BLaER1 treated with 17β-estradiol and CSF1 and Interleukin-3, amounts not matched to agents 10 nM and 100 nM (cell line): ENCODE measurements at regions not wholly inside any gene's neighbourhood (a gene's known extent, or its start where the extent isn't known, plus 50 kb on each side); places are given as distances from the start of the nearest gene placed in this dataset.

Experiments
- H3K27ac ChIP-seq, 11 experiments: shearing (Covaris generic); formaldehyde crosslinking; 2 replicates each; pipeline ENCODE4 v1.8.1; 2022
- H3K27me3 ChIP-seq, 11 experiments: shearing (Covaris generic); formaldehyde crosslinking; 2 replicates each; pipeline ENCODE4 v1.8.1; 2022
- H3K36me3 ChIP-seq, 11 experiments: shearing (Covaris generic); formaldehyde crosslinking; 2 replicates each; pipeline ENCODE4 v1.8.1; 2022
- H3K4me1 ChIP-seq, 10 experiments: shearing (Covaris generic); formaldehyde crosslinking; 2 replicates each; pipeline ENCODE4 v1.8.1; 2022
- H3K4me2 ChIP-seq, 11 experiments: shearing (Covaris generic); formaldehyde crosslinking; 2 replicates each; pipeline ENCODE4 v1.8.1; 2022
- H3K4me3 ChIP-seq, 10 experiments: shearing (Covaris generic); formaldehyde crosslinking; 2 replicates each; pipeline ENCODE4 v1.8.1; 2022
- H3K9ac ChIP-seq, 11 experiments: shearing (Covaris generic); formaldehyde crosslinking; 2 replicates each; pipeline ENCODE4 v1.8.1; 2022
- H3K9me3 ChIP-seq, 11 experiments: shearing (Covaris generic); formaldehyde crosslinking; replicated peaks in 1 of 11; 2 replicates each; pipeline ENCODE4 v1.8.1; 2022
- H4K20me1 ChIP-seq, 11 experiments: shearing (Covaris generic); formaldehyde crosslinking; 2 replicates each; pipeline ENCODE4 v1.8.1; 2022
- Cebpa-rat ChIP-seq, 11 experiments: shearing (Covaris generic); IDR thresholded peaks; 2 replicates each; pipeline ENCODE4 v1.8.1; 2022

GRCh38 chr9:19931098-19931890 lies 142.5 kb upstream of the SLC24A2 start:
- H3K4me2 ChIP-seq, result peak overlapping the region in 4 of 11 experiments; percentile 24 to 56 (median 40); a peak in 5 of 22 replicates
- H3K36me3 ChIP-seq, result no peaks in the 10 kb centered on the region
- H3K9me3 ChIP-seq, result peaks cover 0 to 3% (median 0%) of the 10 kb centered on the region in 11 experiments; a peak in 1 of 22 replicates
- no peaks in the 10 kb centered on the region for H4K20me1 ChIP-seq
- no peak for TF ChIP-seq Cebpa-rat (IDR thresholded peaks at IDR 0.05)
- 0 out of 22 replicates have a peak overlapping the region, but pooled peaks of 1 of the 11 experiments have one; percentile 17 for H3K27ac ChIP-seq
- H3K4me1 ChIP-seq, result peaks cover 0 to 14% (median 0%) of the 10 kb centered on the region in 10 experiments; a peak in 9 of 20 replicates
- H3K9ac ChIP-seq, result no peak overlapping the region
- H3K4me3 ChIP-seq, result no peak overlapping the region
- no peaks in the 10 kb centered on the region for H3K27me3 ChIP-seq

DNA sequence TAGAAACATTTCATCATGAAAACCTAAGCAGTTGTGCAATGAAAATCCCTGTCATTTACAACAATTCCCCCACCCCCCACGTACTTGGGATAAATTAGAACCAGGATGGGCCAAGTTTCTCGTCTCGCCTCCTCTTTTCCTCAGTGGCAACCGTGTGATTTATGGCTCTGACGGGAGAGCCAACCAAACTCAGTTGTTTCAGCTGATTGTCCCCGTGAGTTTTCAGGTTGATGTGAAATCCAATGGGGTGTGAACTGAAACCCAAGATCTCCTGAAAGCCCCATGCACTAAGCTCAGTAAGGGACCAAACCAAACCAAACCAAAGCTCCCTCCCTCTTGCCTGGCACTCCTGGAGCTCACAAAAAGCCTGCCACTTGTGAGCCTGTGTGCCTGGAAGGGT lies 138.7 kb upstream of the SLC24A2 start:
- H3K27ac ChIP-seq, result no peak overlapping the region
- peaks cover 0 to 24% (median 0%) of the 10 kb centered on the region in 10 experiments; a peak in 9 of 20 replicates for H3K4me1 ChIP-seq
- H4K20me1 ChIP-seq, result no peaks in the 10 kb centered on the region
- no peaks in the 10 kb centered on the region for H3K36me3 ChIP-seq
- no peak overlapping the region for H3K4me2 ChIP-seq
- no peak for TF ChIP-seq Cebpa-rat (IDR thresholded peaks at IDR 0.05)
- no peak overlapping the region for H3K9ac ChIP-seq
- no peaks in the 10 kb centered on the region for H3K27me3 ChIP-seq
- H3K9me3 ChIP-seq, result no peaks in the 10 kb centered on the region
- H3K4me3 ChIP-seq, result no peak overlapping the region

DNA sequence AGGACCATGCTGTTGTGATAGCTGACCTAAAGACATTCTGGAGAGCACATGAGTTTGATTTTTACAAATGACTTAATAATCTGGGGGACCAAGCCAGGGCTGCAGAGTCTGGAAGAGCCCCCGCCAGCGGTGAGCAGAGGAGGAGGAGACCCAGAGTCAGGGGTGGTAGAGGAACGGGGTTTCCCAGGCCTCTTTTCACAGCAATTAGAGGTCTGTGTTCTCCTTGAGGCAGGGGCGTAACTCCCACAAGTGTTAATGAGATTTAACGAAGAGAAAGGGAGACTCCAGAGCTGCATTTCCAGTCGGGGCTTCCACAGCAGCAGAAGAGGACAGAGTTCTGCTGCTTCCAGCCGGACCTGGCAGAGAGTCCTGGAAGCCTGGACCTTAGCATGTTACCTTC lies 137.9 kb upstream of the SLC24A2 start:
- TF ChIP-seq Cebpa-rat (IDR thresholded peaks at IDR 0.05), result no peak
- H3K36me3 ChIP-seq, result no peaks in the 10 kb centered on the region
- no peaks in the 10 kb centered on the region for H3K9me3 ChIP-seq
- no peak overlapping the region for H3K27ac ChIP-seq
- no peak overlapping the region for H3K9ac ChIP-seq
- no peak overlapping the region for H3K4me2 ChIP-seq
- H3K27me3 ChIP-seq, result no peaks in the 10 kb centered on the region
- no peak overlapping the region for H3K4me3 ChIP-seq
- H4K20me1 ChIP-seq, result no peaks in the 10 kb centered on the region
- H3K4me1 ChIP-seq, result peaks cover 0 to 24% (median 0%) of the 10 kb centered on the region in 10 experiments; a peak in 9 of 20 replicates

DNA sequence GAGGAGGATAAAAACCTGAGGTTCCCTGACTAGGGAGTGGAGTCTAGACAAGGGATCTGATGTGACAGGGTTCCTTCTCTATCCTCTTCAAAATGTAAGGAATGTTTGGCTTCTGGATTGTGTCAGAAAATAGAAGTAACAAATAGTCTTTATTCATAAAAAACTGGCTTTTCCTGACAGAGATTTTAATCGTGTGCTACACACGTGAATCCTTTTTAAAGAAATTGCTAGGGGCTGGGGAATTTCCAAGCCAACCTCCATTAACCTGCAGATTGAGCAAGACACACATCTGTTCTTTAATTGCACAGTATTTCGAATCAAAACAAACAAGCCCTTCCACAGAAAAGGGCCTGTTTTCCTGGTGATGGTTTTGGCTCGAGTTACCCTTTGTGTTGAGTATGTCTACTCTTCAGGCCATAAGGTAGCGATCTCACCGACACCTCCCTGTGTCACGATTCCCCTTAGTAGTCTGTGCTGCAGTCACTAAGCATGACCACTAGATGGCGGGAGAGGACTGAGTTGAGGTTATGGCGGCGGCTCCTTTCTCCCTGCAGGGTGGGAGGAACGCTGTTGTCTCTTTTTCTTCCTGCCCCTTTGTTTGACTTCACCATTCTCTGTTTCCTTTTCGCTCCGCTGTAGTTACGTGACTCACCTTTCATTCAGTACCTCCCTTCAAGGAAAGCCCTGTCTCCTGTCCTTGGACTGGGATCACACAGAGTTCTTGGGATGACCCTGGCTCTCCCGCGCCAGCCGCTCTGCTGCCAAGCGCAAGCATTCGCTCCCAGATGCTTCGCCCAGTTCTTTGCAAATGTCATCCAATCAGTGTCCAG lies 137.1 kb upstream of the SLC24A2 start:
- H3K36me3 ChIP-seq, result no peaks in the 10 kb centered on the region
- 0 out of 22 replicates have a peak overlapping the region, but pooled peaks of 1 of the 11 experiments have one; percentile 16 for H3K9ac ChIP-seq
- H3K4me1 ChIP-seq, result peaks cover 0 to 16% (median 0%) of the 10 kb centered on the region in 10 experiments; a peak in 8 of 20 replicates
- no peak overlapping the region for H3K4me3 ChIP-seq
- H3K4me2 ChIP-seq, result peak overlapping the region; percentile 10 to 66 (median 51); a peak in 17 of 22 replicates
- H4K20me1 ChIP-seq, result no peaks in the 10 kb centered on the region
- no peaks in the 10 kb centered on the region for H3K27me3 ChIP-seq
- TF ChIP-seq Cebpa-rat (IDR thresholded peaks at IDR 0.05), result no peak
- no peak overlapping the region for H3K27ac ChIP-seq
- H3K9me3 ChIP-seq, result no peaks in the 10 kb centered on the region

GRCh38 chr9:19924080-19924479 lies 135.2 kb upstream of the SLC24A2 start:
- Histone ChIP-seq H3K4me1 (peaks cover 5 to 10% (median 8%) of the 10 kb centered on the region in 10 experiments; a peak in 17 of 20 replicates), H3K9ac (0 out of 22 replicates have a peak overlapping the region, but pooled peaks of 1 of the 11 experiments have one; percentile 8), H3K9me3 (no peaks in the 10 kb centered on the region), H3K27me3 (no peaks in the 10 kb centered on the region), H4K20me1 (no peaks in the 10 kb centered on the region), H3K27ac (no peak overlapping the region), H3K36me3 (no peaks in the 10 kb centered on the region), H3K4me2 (peak overlapping the region in 2 of 11 experiments; percentile 15 to 27; a peak in 1 of 22 replicates), H3K4me3 (no peak overlapping the region)
- 0 out of 22 replicates have a peak, but pooled peaks of 2 of the 11 experiments have one; percentile 19 to 29 for TF ChIP-seq Cebpa-rat (IDR thresholded peaks at IDR 0.05)

DNA sequence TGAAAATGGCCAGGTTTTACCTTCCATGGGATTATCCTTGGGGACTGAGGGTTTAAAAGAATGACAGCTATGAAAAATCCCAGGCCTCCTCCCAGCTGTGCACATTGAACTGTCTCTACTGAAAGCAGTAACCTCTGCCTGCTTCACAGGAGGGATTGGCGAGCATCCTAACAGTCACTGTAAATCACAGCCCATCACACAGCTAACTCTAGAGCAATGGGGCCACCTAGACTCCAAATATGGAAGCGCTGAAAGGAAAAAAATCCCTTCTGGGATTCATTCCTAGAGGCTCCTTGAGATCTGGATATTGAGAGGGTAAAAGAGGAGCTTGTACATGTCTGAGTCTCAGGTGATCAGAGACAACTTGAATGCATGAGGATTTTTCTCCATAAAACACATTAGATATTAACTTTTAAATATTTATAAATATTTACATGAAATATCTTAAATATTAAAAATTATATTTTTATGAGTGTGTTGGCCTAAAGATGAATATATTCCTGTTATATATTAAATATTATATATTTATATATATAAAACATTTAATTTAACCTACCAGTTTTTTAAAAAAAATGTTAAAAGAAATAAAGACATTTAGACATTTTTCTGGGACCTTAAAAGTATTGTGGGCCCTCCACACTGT lies 133.8 kb upstream of the SLC24A2 start:
- no peak overlapping the region for H3K27ac ChIP-seq
- no peaks in the 10 kb centered on the region for H3K9me3 ChIP-seq
- no peak for TF ChIP-seq Cebpa-rat (IDR thresholded peaks at IDR 0.05)
- no peak overlapping the region for H3K9ac ChIP-seq
- H3K36me3 ChIP-seq, result no peaks in the 10 kb centered on the region
- no peaks in the 10 kb centered on the region for H4K20me1 ChIP-seq
- no peak overlapping the region for H3K4me3 ChIP-seq
- H3K4me1 ChIP-seq, result peaks cover 13 to 17% (median 15%) of the 10 kb centered on the region in 10 experiments; a peak in 18 of 20 replicates
- H3K4me2 ChIP-seq, result no peak overlapping the region
- no peaks in the 10 kb centered on the region for H3K27me3 ChIP-seq

DNA sequence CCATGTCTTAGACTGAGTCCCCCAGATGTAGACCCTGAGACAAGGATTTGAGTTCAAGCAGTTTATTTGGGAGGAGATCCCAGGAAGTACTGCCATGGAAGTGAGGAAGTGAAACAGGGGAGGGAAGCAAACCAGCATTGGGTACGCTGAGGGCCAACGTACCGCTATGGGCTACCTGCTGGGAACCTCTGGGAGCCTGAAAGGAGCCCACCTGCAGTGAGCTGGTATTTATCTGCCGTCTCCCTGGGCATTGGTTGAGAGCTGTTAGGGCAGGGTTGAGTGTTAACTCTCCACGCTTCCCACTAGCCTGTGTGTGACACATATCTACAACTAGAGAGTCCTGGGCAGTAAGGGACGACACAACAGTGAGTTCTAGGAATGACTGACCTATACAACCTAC lies 131.6 kb upstream of the SLC24A2 start:
- no peak overlapping the region for H3K27ac ChIP-seq
- TF ChIP-seq Cebpa-rat (IDR thresholded peaks at IDR 0.05), result no peak

GRCh38 chr9:19918630-19919029 lies 129.8 kb upstream of the SLC24A2 start:
- H3K9me3 ChIP-seq, result no peaks in the 10 kb centered on the region
- H3K4me3 ChIP-seq, result no peak overlapping the region
- no peaks in the 10 kb centered on the region for H4K20me1 ChIP-seq
- no peak for TF ChIP-seq Cebpa-rat (IDR thresholded peaks at IDR 0.05)
- H3K9ac ChIP-seq, result no peak overlapping the region
- H3K27me3 ChIP-seq, result no peaks in the 10 kb centered on the region
- no peaks in the 10 kb centered on the region for H3K36me3 ChIP-seq
- H3K27ac ChIP-seq, result no peak overlapping the region
- H3K4me1 ChIP-seq, result peaks cover 5 to 16% (median 13%) of the 10 kb centered on the region in 10 experiments; a peak in 16 of 20 replicates
- H3K4me2 ChIP-seq, result peak overlapping the region; percentile 5 to 59 (median 47); a peak in 17 of 22 replicates

More for the DNA sequence above, 131.6 kb upstream of the SLC24A2 start:
- H3K36me3 ChIP-seq, result no peaks in the 10 kb centered on the region
- H4K20me1 ChIP-seq, result no peaks in the 10 kb centered on the region
- H3K4me2 ChIP-seq, result no peak overlapping the region
- no peaks in the 10 kb centered on the region for H3K27me3 ChIP-seq
- H3K9me3 ChIP-seq, result no peaks in the 10 kb centered on the region
- no peak overlapping the region for H3K9ac ChIP-seq
- peaks cover 13 to 17% (median 15%) of the 10 kb centered on the region in 10 experiments; a peak in 18 of 20 replicates for H3K4me1 ChIP-seq
- H3K4me3 ChIP-seq, result no peak overlapping the region
